Ramos (cell line): ENCODE measurements at regions not wholly inside any gene's neighbourhood (a gene's known extent, or its start where the extent isn't known, plus 50 kb on each side); places are given as distances from the start of the nearest gene placed in this dataset.
"Not testable (repeated sequence)": the region's sequence is repeated elsewhere in the genome, so short reads cannot be mapped to it uniquely, and the experiment has no call there.

Experiments used
- in situ Hi-C: fragments of 300-500 bp; cut with MboI; formaldehyde crosslinking; loops from one replicate; pipeline ENCODE4 v1.14.3; 2022; ENCODE audit warnings: low sequenced_read_pairs; ENCODE audit not compliant: unreplicated experiment

- in situ Hi-C loops = no loop called here
Observed at GRCh38 chr2:118580107-118580506, 267.3 kb downstream of the EN1 start.

GRCh38 chr2:118577202-118577601, 270.2 kb downstream of the EN1 start:
- in situ Hi-C loops = no loop called here

- in situ Hi-C loops = no loop called here
Observed at GRCh38 chr2:118576109-118576855, 271.2 kb downstream of the EN1 start.

- in situ Hi-C loops = not testable (repeated sequence)
Observed at GRCh38 chr2:118572380-118572779, 275.1 kb downstream of the EN1 start.

- in situ Hi-C loops = no loop called here
Observed at GRCh38 chr2:118569876-118570535, 277.4 kb downstream of the EN1 start.

GRCh38 chr2:118568700-118569099, 278.7 kb downstream of the EN1 start:
- in situ Hi-C loops = no loop called here

GRCh38 chr2:118565786-118566540, 281.5 kb downstream of the EN1 start:
- in situ Hi-C loops = no loop called here

- in situ Hi-C loops = no loop called here
Observed at GRCh38 chr2:118565301-118565700, 282.1 kb downstream of the EN1 start.

- in situ Hi-C loops = no loop called here
Observed at GRCh38 chr2:118562144-118562543, 285.3 kb downstream of the EN1 start.

- in situ Hi-C loops = no loop called here
Observed at GRCh38 chr2:118558846-118559245, 288.6 kb downstream of the EN1 start.

GRCh38 chr2:118557791-118558190, 289.7 kb downstream of the EN1 start:
- in situ Hi-C loops = no loop called here

- in situ Hi-C loops = no loop called here
Observed at GRCh38 chr2:118557016-118557415, 290.4 kb downstream of the EN1 start.

GRCh38 chr2:118554616-118555015, 292.8 kb downstream of the EN1 start:
- in situ Hi-C loops = no loop called here

- in situ Hi-C loops = no loop called here
Observed at GRCh38 chr2:118549503-118549902, 297.9 kb downstream of the EN1 start.

GRCh38 chr2:118548880-118549488, 298.5 kb downstream of the EN1 start:
- in situ Hi-C loops = no loop called here

GRCh38 chr2:118539290-118539689, 308.2 kb downstream of the EN1 start:
- in situ Hi-C loops = no loop called here

- in situ Hi-C loops = no loop called here
Observed at GRCh38 chr2:118536306-118536705, 311.1 kb downstream of the EN1 start.

- in situ Hi-C loops = no loop called here
Observed at GRCh38 chr2:118535818-118536212, 311.6 kb downstream of the EN1 start.

GRCh38 chr2:118535171-118535817, 312.2 kb downstream of the EN1 start:
- in situ Hi-C loops = no loop called here

- in situ Hi-C loops = no loop called here
Observed at GRCh38 chr2:118530976-118531375, 316.5 kb downstream of the EN1 start.
